Esophagus muscularis mucosa (tissue), 3 donors: ENCODE measurements at regions not wholly inside any gene's neighbourhood (a gene's known extent, or its start where the extent isn't known, plus 50 kb on each side); places are given as distances from the start of the nearest gene placed in this dataset.

Experiments used
- POLR2A ChIP-seq: fragments of 450-650 bp; IDR thresholded peaks from one replicate; pipeline ENCODE4 v1.6.1; 2017; ENCODE audit warnings: antibody characterized with exemption, moderate library complexity, mild to moderate bottlenecking, low read depth
- POLR2AphosphoS5 ChIP-seq, 2 donors: sonication (generic); formaldehyde crosslinking; IDR thresholded peaks; one replicate each; pipeline ENCODE4 v1.6.1; 2017; ENCODE audit warnings: antibody characterized with exemption in 2 of 2
- TF ChIP-seq, protein P1 (sequence below), 3 experiments: fragments of 200-600 bp in 2 of 3; fragments of 450-650 bp in 1 of 3; sonication (generic) in 2 of 3; IDR thresholded peaks; one replicate each; pipeline ENCODE4 v1.5.1; 2017 to 2019; ENCODE audit warnings: antibody characterized with exemption in 3 of 3, mild to moderate bottlenecking in 2 of 3, moderate library complexity in 1 of 3

DNA sequence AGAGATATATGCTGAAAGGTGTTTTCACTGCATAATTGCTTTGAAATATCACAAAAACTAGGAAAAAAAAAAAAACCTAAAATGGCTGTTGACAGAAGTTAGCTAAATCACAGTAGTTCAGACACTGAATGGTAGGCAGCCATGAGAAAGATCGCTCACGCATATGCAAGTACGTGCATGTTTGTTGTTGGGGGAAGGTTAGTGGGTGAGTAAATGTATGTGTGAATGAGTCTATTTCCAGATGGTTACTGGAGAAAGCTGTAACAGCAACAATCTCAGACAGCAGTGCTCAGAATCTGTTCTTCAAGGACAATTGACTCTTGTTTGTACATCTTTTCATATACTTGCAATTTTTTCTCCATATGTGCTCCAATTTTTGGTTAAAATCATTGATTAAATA, 51.9 kb upstream of the NLGN4Y start:
- TF ChIP-seq, protein P1, sequence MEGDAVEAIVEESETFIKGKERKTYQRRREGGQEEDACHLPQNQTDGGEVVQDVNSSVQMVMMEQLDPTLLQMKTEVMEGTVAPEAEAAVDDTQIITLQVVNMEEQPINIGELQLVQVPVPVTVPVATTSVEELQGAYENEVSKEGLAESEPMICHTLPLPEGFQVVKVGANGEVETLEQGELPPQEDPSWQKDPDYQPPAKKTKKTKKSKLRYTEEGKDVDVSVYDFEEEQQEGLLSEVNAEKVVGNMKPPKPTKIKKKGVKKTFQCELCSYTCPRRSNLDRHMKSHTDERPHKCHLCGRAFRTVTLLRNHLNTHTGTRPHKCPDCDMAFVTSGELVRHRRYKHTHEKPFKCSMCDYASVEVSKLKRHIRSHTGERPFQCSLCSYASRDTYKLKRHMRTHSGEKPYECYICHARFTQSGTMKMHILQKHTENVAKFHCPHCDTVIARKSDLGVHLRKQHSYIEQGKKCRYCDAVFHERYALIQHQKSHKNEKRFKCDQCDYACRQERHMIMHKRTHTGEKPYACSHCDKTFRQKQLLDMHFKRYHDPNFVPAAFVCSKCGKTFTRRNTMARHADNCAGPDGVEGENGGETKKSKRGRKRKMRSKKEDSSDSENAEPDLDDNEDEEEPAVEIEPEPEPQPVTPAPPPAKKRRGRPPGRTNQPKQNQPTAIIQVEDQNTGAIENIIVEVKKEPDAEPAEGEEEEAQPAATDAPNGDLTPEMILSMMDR (IDR thresholded peaks at IDR 0.05): no peak
- TF ChIP-seq POLR2AphosphoS5 (IDR thresholded peaks at IDR 0.05) (no peak), POLR2A (no peak)
